ENCODE measurements at regions not wholly inside any gene's neighbourhood (a gene's known extent, or its start where the extent isn't known, plus 50 kb on each side); places are given as distances from the start of the nearest gene placed in this dataset.

DNA sequence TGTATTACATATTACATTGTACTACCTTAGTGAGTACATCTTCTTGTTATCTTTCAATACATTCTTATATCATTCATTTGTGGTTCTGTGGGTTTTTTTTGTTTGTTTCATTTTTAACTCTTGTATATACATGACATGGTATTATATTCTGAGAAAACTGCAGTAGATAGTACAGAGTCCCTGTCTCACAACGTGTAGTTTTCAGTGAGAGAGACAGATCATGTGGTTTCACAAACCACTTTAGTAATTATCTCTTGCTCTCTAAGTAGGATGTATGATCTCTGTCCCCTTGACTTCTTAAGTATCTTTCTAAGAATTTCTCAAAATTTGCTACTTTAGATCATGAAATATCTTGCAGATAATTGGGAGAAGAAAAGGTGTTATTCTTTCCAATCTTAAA is 745.9 kb upstream of the CDH9 start:
- Histone ChIP-seq H3K36me3 (replicated peaks; ENCODE audit: low read depth, low read length) (no peaks in the 10 kb centered on the region), H3K9ac (ENCODE audit: low read length) (no peak overlapping the region), H3K27me3 (ENCODE audit: low read depth, low read length) (no peaks in the 10 kb centered on the region), H3K9me3 (ENCODE audit: insufficient read depth, low read length) (no peaks in the 10 kb centered on the region), H3K4me3 (ENCODE audit: low read length) (no peak overlapping the region), H3K4me1 (ENCODE audit: low read length) (no peaks in the 10 kb centered on the region), H3K79me2 (ENCODE audit: low read length) (no peaks in the 10 kb centered on the region), H2AFZ (ENCODE audit: low read depth, low read length) (no peak overlapping the region), H4K20me1 (ENCODE audit: insufficient read depth, low read length) (no peaks in the 10 kb centered on the region), H3K27ac (ENCODE audit: low read length) (no peak overlapping the region), H3K4me2 (ENCODE audit: low read length) (no peak overlapping the region)
- TF ChIP-seq EZH2phosphoT487 (IDR thresholded peaks at IDR 0.05; ENCODE audit: low read depth): no peak
- TF ChIP-seq, protein P1, sequence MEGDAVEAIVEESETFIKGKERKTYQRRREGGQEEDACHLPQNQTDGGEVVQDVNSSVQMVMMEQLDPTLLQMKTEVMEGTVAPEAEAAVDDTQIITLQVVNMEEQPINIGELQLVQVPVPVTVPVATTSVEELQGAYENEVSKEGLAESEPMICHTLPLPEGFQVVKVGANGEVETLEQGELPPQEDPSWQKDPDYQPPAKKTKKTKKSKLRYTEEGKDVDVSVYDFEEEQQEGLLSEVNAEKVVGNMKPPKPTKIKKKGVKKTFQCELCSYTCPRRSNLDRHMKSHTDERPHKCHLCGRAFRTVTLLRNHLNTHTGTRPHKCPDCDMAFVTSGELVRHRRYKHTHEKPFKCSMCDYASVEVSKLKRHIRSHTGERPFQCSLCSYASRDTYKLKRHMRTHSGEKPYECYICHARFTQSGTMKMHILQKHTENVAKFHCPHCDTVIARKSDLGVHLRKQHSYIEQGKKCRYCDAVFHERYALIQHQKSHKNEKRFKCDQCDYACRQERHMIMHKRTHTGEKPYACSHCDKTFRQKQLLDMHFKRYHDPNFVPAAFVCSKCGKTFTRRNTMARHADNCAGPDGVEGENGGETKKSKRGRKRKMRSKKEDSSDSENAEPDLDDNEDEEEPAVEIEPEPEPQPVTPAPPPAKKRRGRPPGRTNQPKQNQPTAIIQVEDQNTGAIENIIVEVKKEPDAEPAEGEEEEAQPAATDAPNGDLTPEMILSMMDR (IDR thresholded peaks at IDR 0.05; ENCODE audit: low read depth, low read length): no peak

DNA sequence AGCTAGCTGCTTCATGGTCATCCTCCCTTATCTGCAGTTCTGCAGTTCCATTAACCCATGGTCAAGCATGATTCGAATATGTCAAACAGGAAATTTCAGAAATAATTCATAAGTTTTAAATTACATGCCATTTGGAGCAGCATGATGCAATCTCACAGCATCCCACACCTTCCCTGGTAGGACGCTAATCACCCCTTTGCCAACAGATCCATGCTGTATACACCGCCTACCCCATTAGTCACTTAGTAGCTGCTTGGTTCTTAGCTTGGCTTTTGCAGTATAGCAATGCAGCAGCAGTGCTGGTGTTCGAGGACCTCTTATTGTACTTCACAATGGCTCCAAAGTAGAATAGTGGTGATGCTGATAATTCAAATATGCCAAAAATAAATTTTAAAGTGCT is 739.7 kb upstream of the CDH9 start:
- no peak overlapping the region for H3K4me2 ChIP-seq (ENCODE audit: low read length)
- H3K9me3 ChIP-seq (ENCODE audit: insufficient read depth, low read length): no peaks in the 10 kb centered on the region
- H2AFZ ChIP-seq (ENCODE audit: low read depth, low read length): no peak overlapping the region
- no peaks in the 10 kb centered on the region for H3K79me2 ChIP-seq (ENCODE audit: low read length)
- H4K20me1 ChIP-seq (ENCODE audit: insufficient read depth, low read length): no peaks in the 10 kb centered on the region
- TF ChIP-seq EZH2phosphoT487 (IDR thresholded peaks at IDR 0.05; ENCODE audit: low read depth): no peak
- TF ChIP-seq, protein P1 (IDR thresholded peaks at IDR 0.05; ENCODE audit: low read depth, low read length): no peak
- H3K36me3 ChIP-seq (replicated peaks; ENCODE audit: low read depth, low read length): no peaks in the 10 kb centered on the region
- no peaks in the 10 kb centered on the region for H3K4me1 ChIP-seq (ENCODE audit: low read length)
- no peaks in the 10 kb centered on the region for H3K27me3 ChIP-seq (ENCODE audit: low read depth, low read length)
- no peak overlapping the region for H3K9ac ChIP-seq (ENCODE audit: low read length)
- no peak overlapping the region for H3K4me3 ChIP-seq (ENCODE audit: low read length)
- no peak overlapping the region for H3K27ac ChIP-seq (ENCODE audit: low read length)

DNA sequence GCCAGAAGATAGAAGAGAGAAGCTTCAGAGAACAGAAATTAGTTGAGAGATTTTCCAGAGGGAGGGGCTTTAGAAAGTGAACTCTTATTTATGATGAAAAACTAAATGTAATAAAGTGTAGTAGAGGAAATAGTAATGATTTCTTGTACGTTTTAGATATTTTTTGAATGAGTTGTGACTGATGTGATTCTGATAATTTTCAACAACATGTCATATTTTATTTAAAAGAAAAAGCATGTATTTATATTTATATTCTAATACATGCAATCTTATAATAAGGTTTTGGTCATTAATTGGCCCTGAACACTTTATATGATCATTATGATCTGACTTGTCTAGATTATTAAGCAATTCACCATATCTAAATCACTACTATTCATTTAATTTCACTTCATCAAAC is 735.2 kb upstream of the CDH9 start:
- Histone ChIP-seq H3K4me2 (ENCODE audit: low read length) (no peak overlapping the region), H3K9me3 (ENCODE audit: insufficient read depth, low read length) (no peaks in the 10 kb centered on the region), H3K4me1 (ENCODE audit: low read length) (no peaks in the 10 kb centered on the region), H3K36me3 (replicated peaks; ENCODE audit: low read depth, low read length) (no peaks in the 10 kb centered on the region), H3K9ac (ENCODE audit: low read length) (no peak overlapping the region), H4K20me1 (ENCODE audit: insufficient read depth, low read length) (no peaks in the 10 kb centered on the region), H3K79me2 (ENCODE audit: low read length) (no peaks in the 10 kb centered on the region), H2AFZ (ENCODE audit: low read depth, low read length) (no peak overlapping the region), H3K4me3 (ENCODE audit: low read length) (no peak overlapping the region), H3K27ac (ENCODE audit: low read length) (no peak overlapping the region), H3K27me3 (ENCODE audit: low read depth, low read length) (no peaks in the 10 kb centered on the region)
- TF ChIP-seq EZH2phosphoT487 (IDR thresholded peaks at IDR 0.05; ENCODE audit: low read depth): no peak
- TF ChIP-seq, protein P1 (IDR thresholded peaks at IDR 0.05; ENCODE audit: low read depth, low read length): no peak

DNA sequence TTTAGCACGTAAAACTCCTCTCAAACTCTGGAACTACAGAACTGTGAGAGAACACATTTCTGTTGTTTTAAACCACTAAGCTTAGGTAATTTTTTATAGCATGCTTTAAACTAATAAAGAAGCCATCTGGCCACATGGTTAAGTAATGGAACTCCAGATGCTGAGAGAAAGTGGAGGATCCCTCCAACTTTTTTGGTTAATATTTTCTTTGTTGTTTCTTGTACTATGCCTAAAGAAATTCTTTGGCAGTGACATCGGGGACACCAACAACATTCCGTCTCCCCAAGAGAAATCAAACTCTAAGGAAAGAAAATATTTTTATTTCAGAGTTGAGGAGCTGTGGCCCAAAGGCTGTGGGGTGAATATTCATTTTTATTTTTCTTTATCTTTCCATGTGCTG is 734.8 kb upstream of the CDH9 start:
- Histone ChIP-seq H3K4me2 (ENCODE audit: low read length) (no peak overlapping the region), H3K27me3 (ENCODE audit: low read depth, low read length) (no peaks in the 10 kb centered on the region), H3K27ac (ENCODE audit: low read length) (no peak overlapping the region), H3K79me2 (ENCODE audit: low read length) (no peaks in the 10 kb centered on the region), H2AFZ (ENCODE audit: low read depth, low read length) (no peak overlapping the region), H3K4me1 (ENCODE audit: low read length) (no peaks in the 10 kb centered on the region), H3K4me3 (ENCODE audit: low read length) (no peak overlapping the region), H3K36me3 (replicated peaks; ENCODE audit: low read depth, low read length) (no peaks in the 10 kb centered on the region), H4K20me1 (ENCODE audit: insufficient read depth, low read length) (no peaks in the 10 kb centered on the region), H3K9me3 (ENCODE audit: insufficient read depth, low read length) (no peaks in the 10 kb centered on the region), H3K9ac (ENCODE audit: low read length) (no peak overlapping the region)
- TF ChIP-seq, protein P1 (IDR thresholded peaks at IDR 0.05; ENCODE audit: low read depth, low read length): no peak

Measured in OCI-LY3 (cell line).